AG09309 (cell line): ENCODE measurements at regions not wholly inside any gene's neighbourhood (a gene's known extent, or its start where the extent isn't known, plus 50 kb on each side); places are given as distances from the start of the nearest gene placed in this dataset.

Experiments
- DNase-seq: peaks from one replicate; pipeline ENCODE4 v3.0.0-alpha.2; 2010; ENCODE audit warnings: low read depth
- H3K4me3 ChIP-seq: 2 replicates; pipeline ENCODE4 v1.5.1; 2011; ENCODE audit warnings: mild to moderate bottlenecking, low read depth, low read length, moderate library complexity; ENCODE audit not compliant: control insufficient read depth
- TF ChIP-seq, protein P1 (sequence below): IDR thresholded peaks from 2 replicates; pipeline ENCODE4 v1.5.1; 2011; ENCODE audit warnings: mild to moderate bottlenecking, low read depth, low read length, inconsistent platforms; ENCODE audit not compliant: insufficient read depth, control insufficient read depth; ENCODE audit errors: missing control alignments

DNA sequence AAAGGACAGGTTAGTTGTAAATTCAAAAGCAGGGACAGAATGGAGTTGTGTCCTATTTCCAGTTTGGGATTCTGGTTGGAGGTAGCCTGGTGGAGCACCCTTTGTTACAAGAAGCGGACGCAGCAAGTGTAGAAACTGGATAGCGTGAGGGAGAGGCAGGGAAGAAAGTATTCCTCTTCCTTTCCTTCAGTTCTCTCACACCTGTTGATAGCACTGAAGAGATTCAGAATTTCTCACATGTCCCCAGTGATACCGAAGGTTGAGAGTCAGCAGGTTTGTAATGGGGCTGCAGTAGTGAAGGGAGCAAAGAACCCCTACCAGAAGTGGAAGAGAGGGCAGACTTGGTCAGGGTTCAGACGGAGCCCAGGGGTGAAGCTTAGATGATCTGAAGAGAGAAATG lies 399.2 kb downstream of the SPRY2 start:
- TF ChIP-seq, protein P1, sequence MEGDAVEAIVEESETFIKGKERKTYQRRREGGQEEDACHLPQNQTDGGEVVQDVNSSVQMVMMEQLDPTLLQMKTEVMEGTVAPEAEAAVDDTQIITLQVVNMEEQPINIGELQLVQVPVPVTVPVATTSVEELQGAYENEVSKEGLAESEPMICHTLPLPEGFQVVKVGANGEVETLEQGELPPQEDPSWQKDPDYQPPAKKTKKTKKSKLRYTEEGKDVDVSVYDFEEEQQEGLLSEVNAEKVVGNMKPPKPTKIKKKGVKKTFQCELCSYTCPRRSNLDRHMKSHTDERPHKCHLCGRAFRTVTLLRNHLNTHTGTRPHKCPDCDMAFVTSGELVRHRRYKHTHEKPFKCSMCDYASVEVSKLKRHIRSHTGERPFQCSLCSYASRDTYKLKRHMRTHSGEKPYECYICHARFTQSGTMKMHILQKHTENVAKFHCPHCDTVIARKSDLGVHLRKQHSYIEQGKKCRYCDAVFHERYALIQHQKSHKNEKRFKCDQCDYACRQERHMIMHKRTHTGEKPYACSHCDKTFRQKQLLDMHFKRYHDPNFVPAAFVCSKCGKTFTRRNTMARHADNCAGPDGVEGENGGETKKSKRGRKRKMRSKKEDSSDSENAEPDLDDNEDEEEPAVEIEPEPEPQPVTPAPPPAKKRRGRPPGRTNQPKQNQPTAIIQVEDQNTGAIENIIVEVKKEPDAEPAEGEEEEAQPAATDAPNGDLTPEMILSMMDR: no peak
- no peak overlapping the region for H3K4me3 ChIP-seq
- DNase-seq: no peak

GRCh38 chr13:79939689-79940088 lies 401.2 kb downstream of the SPRY2 start:
- TF ChIP-seq, protein P1: no peak
- no peak overlapping the region for H3K4me3 ChIP-seq
- no peak for DNase-seq

GRCh38 chr13:79937771-79938216 lies 403.1 kb downstream of the SPRY2 start:
- TF ChIP-seq, protein P1: no peak
- DNase-seq: no peak
- no peak overlapping the region for H3K4me3 ChIP-seq

DNA sequence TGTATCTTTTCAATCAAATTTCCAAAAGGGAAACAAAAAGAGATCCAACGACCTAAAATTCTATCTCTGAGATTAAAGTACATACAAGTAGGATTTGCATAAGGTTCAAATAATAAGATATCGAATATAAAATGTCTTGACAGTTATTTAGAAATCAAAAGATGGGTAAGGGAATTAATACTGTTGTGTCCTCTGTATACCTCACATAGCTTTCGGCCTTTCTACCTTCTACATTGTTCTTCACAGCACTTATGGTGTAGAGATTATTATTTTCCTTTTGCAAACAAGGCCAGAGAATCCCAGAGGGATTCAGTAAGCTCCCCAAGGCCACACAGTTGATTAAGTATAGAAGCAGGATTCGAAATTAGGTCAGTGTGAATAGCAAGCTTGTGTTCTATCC lies 403.6 kb downstream of the SPRY2 start:
- DNase-seq: no peak
- no peak overlapping the region for H3K4me3 ChIP-seq
- TF ChIP-seq, protein P1: no peak

DNA sequence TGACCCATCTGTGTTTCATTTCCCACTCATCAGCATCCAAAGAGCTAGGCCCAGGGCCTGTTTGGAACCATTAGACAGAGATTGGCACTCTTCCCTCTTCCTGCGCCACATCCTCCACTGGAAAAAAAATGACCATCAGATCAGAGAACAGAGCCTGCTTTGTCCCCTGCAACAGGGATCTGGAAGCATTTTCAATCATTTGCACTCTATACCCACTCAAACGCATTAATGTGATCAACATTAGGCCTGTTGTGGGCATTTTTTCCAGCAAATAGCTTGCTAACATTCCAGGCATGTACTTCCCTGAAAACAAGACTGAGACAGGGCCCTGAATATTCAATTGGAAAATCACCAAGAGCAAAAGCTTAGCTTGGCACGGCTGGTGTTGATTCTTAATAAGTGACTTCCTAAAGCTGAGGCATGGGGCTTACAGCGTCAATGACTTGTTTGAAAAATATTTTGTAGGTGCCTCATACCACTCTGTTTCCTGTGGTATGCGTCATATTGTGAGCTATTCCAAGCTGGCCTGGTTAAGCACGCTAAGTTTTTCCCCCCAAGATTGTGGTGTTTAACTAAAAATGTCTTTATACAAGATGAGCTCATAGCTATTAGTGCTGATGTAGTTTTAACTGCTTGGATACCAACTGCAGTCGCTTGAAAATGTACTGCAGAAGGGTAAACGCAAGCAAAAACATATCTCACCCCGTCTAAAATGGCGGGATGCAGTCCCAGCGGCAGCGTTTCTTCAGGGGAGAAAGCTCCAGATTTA lies 404.4 kb downstream of the SPRY2 start:
- no peak overlapping the region for H3K4me3 ChIP-seq
- DNase-seq: peak; percentile 100
- TF ChIP-seq, protein P1: no peak

DNA sequence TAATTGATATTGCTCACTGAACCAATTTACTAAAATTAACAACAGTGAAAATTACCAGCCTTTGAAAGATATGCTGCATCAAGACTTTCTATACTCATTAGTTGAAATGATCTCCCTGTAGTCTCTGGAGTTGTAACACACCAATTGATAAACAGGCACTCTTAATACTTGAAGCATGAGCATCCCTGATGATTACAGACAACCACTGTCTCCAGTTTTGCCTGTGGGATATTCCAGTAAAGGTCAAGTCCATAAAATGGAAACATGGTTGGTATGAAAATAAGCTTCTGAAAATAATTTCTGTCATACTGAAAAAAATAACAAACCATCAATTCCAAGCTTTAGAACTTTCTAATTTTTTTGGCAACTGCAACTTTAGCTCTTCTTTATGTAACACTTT lies 405.8 kb downstream of the SPRY2 start:
- H3K4me3 ChIP-seq: no peak overlapping the region
- TF ChIP-seq, protein P1: no peak
- peak; percentile 14 for DNase-seq
